Esophagus squamous epithelium (tissue), 5 donors: ENCODE measurements at regions not wholly inside any gene's neighbourhood (a gene's known extent, or its start where the extent isn't known, plus 50 kb on each side); places are given as distances from the start of the nearest gene placed in this dataset.

Experiments
- DNase-seq: peaks from one replicate; lab custom pipeline; 2025; lab: John Stamatoyannopoulos, UW
- H3K27ac ChIP-seq, 4 donors: fragments of 200-600 bp; sonication (generic); one replicate each; pipeline ENCODE4 v1.5.1; 2016 to 2019; ENCODE audit warnings: mild to moderate bottlenecking in 1 of 4
- H3K27me3 ChIP-seq, 4 donors: fragments of 200-600 bp; sonication (generic); 1 replicate in 3 of 4; 2 replicates in 1 of 4; pipeline versions ENCODE4 v1.5.1 to v1.6.0; 2017 to 2021; ENCODE audit warnings: antibody characterized with exemption in 1 of 4
- H3K36me3 ChIP-seq, 3 donors: fragments of 200-600 bp; sonication (generic); one replicate each; pipeline ENCODE4 v1.5.1; 2016 to 2019
- H3K4me1 ChIP-seq, 3 donors: fragments of 200-600 bp; sonication (generic); one replicate each; pipeline ENCODE4 v1.5.1; 2017 to 2019
- H3K4me3 ChIP-seq, 4 donors: fragments of 200-600 bp; sonication (generic); 1 replicate in 3 of 4; 2 replicates in 1 of 4; pipeline ENCODE4 v1.5.1; 2016 to 2019; ENCODE audit warnings: mild to moderate bottlenecking in 2 of 4, moderate library complexity in 1 of 4
- H3K9me3 ChIP-seq, 3 donors: fragments of 200-600 bp; sonication (generic); one replicate each; pipeline ENCODE4 v1.5.1; 2016 to 2019
- POLR2A ChIP-seq, 4 donors: fragments of 450-650 bp; IDR thresholded peaks; one replicate each; pipeline ENCODE4 v1.6.1; 2017; ENCODE audit warnings: antibody characterized with exemption in 4 of 4, mild to moderate bottlenecking in 4 of 4, moderate library complexity in 3 of 4
- WGBS, 2 donors: methylation state at CpG; one replicate each; pipeline ENCODE4 v1.1.5; 2018; 5-methylcytosine and 5-hydroxymethylcytosine counted together
- intact Hi-C: fragments of 100-400 bp; cut with DNase I; formaldehyde crosslinking; loops from one replicate; pipeline ENCODE4 v1.15.0; 2022
- TF ChIP-seq, protein P1 (sequence below), 6 experiments: fragments of 450-650 bp in 4 of 6; fragments of 200-600 bp in 2 of 6; sonication (generic) in 2 of 6; IDR thresholded peaks; one replicate each; pipeline ENCODE4 v1.5.1; 2016 to 2019; ENCODE audit warnings: antibody characterized with exemption in 6 of 6, mild to moderate bottlenecking in 4 of 6, moderate library complexity in 4 of 6
- donor health status: DM: yes; HTN: yes; CAD: no.

DNA sequence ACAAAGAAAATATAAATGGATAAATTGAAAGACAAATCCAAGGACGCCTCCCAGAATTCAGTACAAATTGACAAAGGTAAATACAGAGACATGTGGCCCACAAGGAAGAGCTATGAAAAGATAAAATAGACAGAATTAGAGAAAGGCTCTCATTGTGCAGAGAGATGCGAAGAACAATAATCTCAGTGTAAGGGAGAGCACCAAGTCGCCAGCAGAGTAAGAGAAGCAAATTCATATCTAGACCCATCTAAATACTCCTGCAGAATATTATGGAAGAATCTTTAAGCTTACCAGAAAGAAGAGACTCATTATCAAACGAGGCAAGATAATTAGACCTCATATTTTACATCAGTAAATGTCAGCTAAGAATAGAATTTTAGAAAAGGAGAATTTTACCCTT lies 101.7 kb upstream of the ITGA1 start:
- Histone ChIP-seq H3K27me3 (no peaks in the 10 kb centered on the region), H3K27ac (no peak overlapping the region), H3K36me3 (no peaks in the 10 kb centered on the region), H3K4me1 (no peaks in the 10 kb centered on the region), H3K4me3 (no peak overlapping the region), H3K9me3 (no peaks in the 10 kb centered on the region)
- no peak for DNase-seq
- intact Hi-C loops: no loop called here
- TF ChIP-seq POLR2A (IDR thresholded peaks at IDR 0.05): no peak
- TF ChIP-seq, protein P1, sequence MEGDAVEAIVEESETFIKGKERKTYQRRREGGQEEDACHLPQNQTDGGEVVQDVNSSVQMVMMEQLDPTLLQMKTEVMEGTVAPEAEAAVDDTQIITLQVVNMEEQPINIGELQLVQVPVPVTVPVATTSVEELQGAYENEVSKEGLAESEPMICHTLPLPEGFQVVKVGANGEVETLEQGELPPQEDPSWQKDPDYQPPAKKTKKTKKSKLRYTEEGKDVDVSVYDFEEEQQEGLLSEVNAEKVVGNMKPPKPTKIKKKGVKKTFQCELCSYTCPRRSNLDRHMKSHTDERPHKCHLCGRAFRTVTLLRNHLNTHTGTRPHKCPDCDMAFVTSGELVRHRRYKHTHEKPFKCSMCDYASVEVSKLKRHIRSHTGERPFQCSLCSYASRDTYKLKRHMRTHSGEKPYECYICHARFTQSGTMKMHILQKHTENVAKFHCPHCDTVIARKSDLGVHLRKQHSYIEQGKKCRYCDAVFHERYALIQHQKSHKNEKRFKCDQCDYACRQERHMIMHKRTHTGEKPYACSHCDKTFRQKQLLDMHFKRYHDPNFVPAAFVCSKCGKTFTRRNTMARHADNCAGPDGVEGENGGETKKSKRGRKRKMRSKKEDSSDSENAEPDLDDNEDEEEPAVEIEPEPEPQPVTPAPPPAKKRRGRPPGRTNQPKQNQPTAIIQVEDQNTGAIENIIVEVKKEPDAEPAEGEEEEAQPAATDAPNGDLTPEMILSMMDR (IDR thresholded peaks at IDR 0.05): no peak
- WGBS, 2 donors: 63 to 71% methylated on average over 4 of the region's 4 CpGs

- peaks cover 0 to 5% (median 3%) of the 10 kb centered on the region in 3 donors for H3K4me1 ChIP-seq
- no peak overlapping the region for H3K4me3 ChIP-seq
- intact Hi-C loops: no loop called here
- no peaks in the 10 kb centered on the region for H3K9me3 ChIP-seq
- no peaks in the 10 kb centered on the region for H3K27me3 ChIP-seq
- TF ChIP-seq, protein P1 (IDR thresholded peaks at IDR 0.05): no peak
- TF ChIP-seq POLR2A (IDR thresholded peaks at IDR 0.05): no peak
- WGBS, 2 donors: 18 to 62% methylated on average over 2 of the region's 2 CpGs
- no peaks in the 10 kb centered on the region for H3K36me3 ChIP-seq
- no peak for DNase-seq
- H3K27ac ChIP-seq: no peak overlapping the region
These were observed 97.4 kb upstream of the ITGA1 start for GRCh38 chr5:52690236-52690768.

GRCh38 chr5:52692039-52692438 lies 95.7 kb upstream of the ITGA1 start:
- no peak overlapping the region for H3K27ac ChIP-seq
- H3K4me1 ChIP-seq: peaks cover 0 to 5% (median 3%) of the 10 kb centered on the region in 3 donors
- no peaks in the 10 kb centered on the region for H3K36me3 ChIP-seq
- no peak overlapping the region for H3K4me3 ChIP-seq
- TF ChIP-seq, protein P1 (IDR thresholded peaks at IDR 0.05): no peak
- TF ChIP-seq POLR2A (IDR thresholded peaks at IDR 0.05): no peak
- H3K27me3 ChIP-seq: no peaks in the 10 kb centered on the region
- DNase-seq: no peak
- intact Hi-C loops: no loop called here
- no peaks in the 10 kb centered on the region for H3K9me3 ChIP-seq

DNA sequence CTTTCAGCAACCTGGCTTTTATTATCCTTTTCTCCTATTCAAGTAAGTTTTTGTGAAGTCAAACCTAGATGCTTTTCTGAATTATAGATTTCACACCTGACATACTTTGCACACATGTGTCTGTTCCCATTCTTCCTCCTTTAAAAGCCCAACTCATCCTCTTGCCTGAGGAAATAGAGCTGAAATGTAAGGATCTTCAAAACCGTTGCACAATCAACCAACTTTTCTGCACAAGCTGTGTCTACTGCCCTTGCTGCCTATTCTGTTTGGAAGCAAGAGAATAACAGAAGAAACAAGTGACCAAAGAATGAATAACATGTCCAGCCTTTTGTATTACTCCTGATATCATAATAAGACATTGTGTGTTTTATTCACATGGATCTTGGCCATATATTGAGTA lies 95.1 kb upstream of the ITGA1 start:
- 23 to 39% methylated on average over 1 of the region's 1 CpG for WGBS, 2 donors
- Histone ChIP-seq H3K9me3 (no peaks in the 10 kb centered on the region), H3K36me3 (no peaks in the 10 kb centered on the region), H3K4me1 (peaks cover 0 to 5% (median 3%) of the 10 kb centered on the region in 3 donors), H3K27ac (no peak overlapping the region), H3K27me3 (no peaks in the 10 kb centered on the region), H3K4me3 (no peak overlapping the region)
- intact Hi-C loops: no loop called here
- no peak for DNase-seq
- TF ChIP-seq POLR2A (IDR thresholded peaks at IDR 0.05): no peak
- TF ChIP-seq, protein P1 (IDR thresholded peaks at IDR 0.05): no peak

- intact Hi-C loops: no loop called here
- Histone ChIP-seq H3K9me3 (no peaks in the 10 kb centered on the region), H3K27me3 (no peaks in the 10 kb centered on the region), H3K4me3 (no peak overlapping the region), H3K27ac (no peak overlapping the region), H3K36me3 (no peaks in the 10 kb centered on the region), H3K4me1 (peaks cover 0 to 5% (median 3%) of the 10 kb centered on the region in 3 donors)
- no peak for DNase-seq
- TF ChIP-seq POLR2A (IDR thresholded peaks at IDR 0.05): no peak
- TF ChIP-seq, protein P1 (IDR thresholded peaks at IDR 0.05): peak in 5 of 6 experiments; percentile 19 to 52 (median 44)
These were observed 94.4 kb upstream of the ITGA1 start for GRCh38 chr5:52693280-52693679.
